ENCODE measurements at regions not wholly inside any gene's neighbourhood (a gene's known extent, or its start where the extent isn't known, plus 50 kb on each side); places are given as distances from the start of the nearest gene placed in this dataset.

DNA sequence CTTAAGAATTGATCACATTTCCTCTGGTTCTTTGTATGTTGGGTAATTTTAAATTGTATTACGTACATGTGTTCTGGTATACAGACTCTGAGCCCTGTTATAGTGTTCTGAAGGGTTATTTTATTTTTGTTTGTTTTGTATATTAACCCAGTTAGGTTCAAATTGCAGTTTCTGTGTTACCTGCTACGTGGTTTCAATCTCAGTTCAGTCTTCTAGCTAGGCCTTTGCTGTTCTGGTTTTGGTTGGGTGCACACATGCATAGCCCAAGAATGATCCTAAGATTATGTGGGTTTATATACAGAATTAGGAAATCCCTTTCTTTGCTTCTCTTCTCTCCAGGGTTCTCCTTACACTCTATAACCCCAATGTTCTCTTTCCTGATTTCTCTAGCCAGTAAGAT, 161.0 kb downstream of the PPP1R2C start:
- H3K27ac ChIP-seq: no peak overlapping the region
- ATAC-seq: no peak
- TF ChIP-seq POLR2A (IDR thresholded peaks at IDR 0.05) (no peak), EP300 (IDR thresholded peaks at IDR 0.05) (no peak), POLR2AphosphoS5 (IDR thresholded peaks at IDR 0.05) (no peak)
- TF ChIP-seq, protein P1, sequence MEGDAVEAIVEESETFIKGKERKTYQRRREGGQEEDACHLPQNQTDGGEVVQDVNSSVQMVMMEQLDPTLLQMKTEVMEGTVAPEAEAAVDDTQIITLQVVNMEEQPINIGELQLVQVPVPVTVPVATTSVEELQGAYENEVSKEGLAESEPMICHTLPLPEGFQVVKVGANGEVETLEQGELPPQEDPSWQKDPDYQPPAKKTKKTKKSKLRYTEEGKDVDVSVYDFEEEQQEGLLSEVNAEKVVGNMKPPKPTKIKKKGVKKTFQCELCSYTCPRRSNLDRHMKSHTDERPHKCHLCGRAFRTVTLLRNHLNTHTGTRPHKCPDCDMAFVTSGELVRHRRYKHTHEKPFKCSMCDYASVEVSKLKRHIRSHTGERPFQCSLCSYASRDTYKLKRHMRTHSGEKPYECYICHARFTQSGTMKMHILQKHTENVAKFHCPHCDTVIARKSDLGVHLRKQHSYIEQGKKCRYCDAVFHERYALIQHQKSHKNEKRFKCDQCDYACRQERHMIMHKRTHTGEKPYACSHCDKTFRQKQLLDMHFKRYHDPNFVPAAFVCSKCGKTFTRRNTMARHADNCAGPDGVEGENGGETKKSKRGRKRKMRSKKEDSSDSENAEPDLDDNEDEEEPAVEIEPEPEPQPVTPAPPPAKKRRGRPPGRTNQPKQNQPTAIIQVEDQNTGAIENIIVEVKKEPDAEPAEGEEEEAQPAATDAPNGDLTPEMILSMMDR (IDR thresholded peaks at IDR 0.05): no peak
- H3K27me3 ChIP-seq: no peaks in the 10 kb centered on the region
- no peaks in the 10 kb centered on the region for H3K9me3 ChIP-seq
- H3K4me1 ChIP-seq: no peaks in the 10 kb centered on the region
- WGBS, 2 donors (ENCODE audit: low coverage in 1 of 2): 61 to 100% methylated on average over 1 to 2 of the region's 2 CpGs
- no peaks in the 10 kb centered on the region for H3K36me3 ChIP-seq
- no peak overlapping the region for H3K4me3 ChIP-seq

DNA sequence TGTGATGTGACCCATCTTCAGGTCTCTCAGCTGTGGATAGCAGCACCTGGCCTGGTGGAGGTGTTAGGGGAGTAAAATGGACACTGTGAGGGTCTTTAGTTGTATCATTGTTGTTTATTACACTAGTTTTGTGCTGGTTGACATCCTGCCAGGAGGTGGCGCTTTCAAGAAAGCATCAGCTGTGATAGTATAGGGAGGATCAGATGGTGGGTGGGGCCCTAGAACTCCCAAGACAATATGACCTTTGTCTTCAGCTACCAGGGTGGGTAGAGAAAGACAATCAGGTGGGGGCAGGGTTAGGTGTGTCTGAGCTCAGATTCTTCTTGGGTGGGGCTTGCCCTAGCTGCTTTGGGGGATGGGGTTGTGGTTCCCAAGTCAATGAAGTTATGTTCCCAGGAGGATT, 162.8 kb downstream of the PPP1R2C start:
- TF ChIP-seq EP300 (IDR thresholded peaks at IDR 0.05) (no peak), POLR2AphosphoS5 (IDR thresholded peaks at IDR 0.05) (no peak), POLR2A (IDR thresholded peaks at IDR 0.05) (no peak)
- TF ChIP-seq, protein P1 (IDR thresholded peaks at IDR 0.05): no peak
- Histone ChIP-seq H3K36me3 (no peaks in the 10 kb centered on the region), H3K27me3 (no peaks in the 10 kb centered on the region), H3K4me3 (no peak overlapping the region), H3K27ac (no peak overlapping the region), H3K9me3 (no peaks in the 10 kb centered on the region), H3K4me1 (no peaks in the 10 kb centered on the region)
- WGBS, 2 donors (ENCODE audit: low coverage in 1 of 2): no CpG with 5 or more reads among the region's 1 CpG
- no peak for ATAC-seq

DNA sequence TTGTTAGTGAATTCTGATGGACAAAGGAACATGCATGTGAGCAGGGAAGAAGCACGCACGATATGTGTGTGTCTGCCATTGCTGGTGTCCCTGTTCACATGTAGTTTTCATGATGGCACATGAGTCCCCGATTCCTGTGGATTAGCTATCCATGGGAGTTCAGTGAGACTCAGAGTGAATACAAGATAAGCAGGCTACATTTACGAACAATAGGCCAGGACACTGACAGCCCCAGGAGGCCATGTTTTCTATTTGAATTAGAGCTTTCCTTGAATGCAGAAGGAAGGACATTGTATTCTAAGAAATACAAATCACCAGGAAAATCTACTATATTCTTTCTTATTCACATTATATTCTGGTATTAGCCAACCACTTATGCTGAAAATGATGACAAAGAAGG, 171.4 kb downstream of the PPP1R2C start:
- TF ChIP-seq POLR2AphosphoS5 (IDR thresholded peaks at IDR 0.05): no peak
- TF ChIP-seq EP300 (IDR thresholded peaks at IDR 0.05): no peak
- TF ChIP-seq, protein P1 (IDR thresholded peaks at IDR 0.05): no peak
- no peak for TF ChIP-seq POLR2A (IDR thresholded peaks at IDR 0.05)
- ATAC-seq: no peak
- H3K36me3 ChIP-seq: no peaks in the 10 kb centered on the region
- H3K9me3 ChIP-seq: no peaks in the 10 kb centered on the region
- H3K27me3 ChIP-seq: no peaks in the 10 kb centered on the region
- H3K4me3 ChIP-seq: no peak overlapping the region
- H3K27ac ChIP-seq: no peak overlapping the region
- H3K4me1 ChIP-seq: no peaks in the 10 kb centered on the region
- WGBS, 2 donors (ENCODE audit: low coverage in 1 of 2): 87 to 96% methylated on average over 3 to 4 of the region's 4 CpGs

DNA sequence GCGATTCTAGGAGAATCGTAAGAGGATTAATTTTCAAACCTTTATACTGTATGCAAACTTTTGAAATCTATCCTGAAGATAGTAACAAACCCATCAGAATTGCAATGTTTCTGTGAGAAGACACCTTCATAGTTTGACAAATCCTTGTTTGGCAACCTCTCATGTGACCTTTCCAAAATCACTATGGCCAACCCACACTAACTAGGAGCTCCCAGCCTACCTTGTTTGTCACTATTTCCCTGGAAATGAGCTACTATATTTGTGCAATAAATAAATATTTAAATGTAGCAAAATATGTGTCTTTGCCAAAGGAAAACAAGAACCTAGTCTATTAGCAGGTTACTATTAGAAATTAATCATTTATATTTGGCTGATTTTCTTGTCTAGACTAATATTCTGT, 173.7 kb downstream of the PPP1R2C start:
- no peak for ATAC-seq
- Histone ChIP-seq H3K27me3 (no peaks in the 10 kb centered on the region), H3K36me3 (no peaks in the 10 kb centered on the region), H3K4me3 (no peak overlapping the region), H3K4me1 (no peaks in the 10 kb centered on the region), H3K27ac (no peak overlapping the region), H3K9me3 (no peaks in the 10 kb centered on the region)
- TF ChIP-seq, protein P1 (IDR thresholded peaks at IDR 0.05): no peak
- TF ChIP-seq EP300 (IDR thresholded peaks at IDR 0.05) (no peak), POLR2A (IDR thresholded peaks at IDR 0.05) (no peak), POLR2AphosphoS5 (IDR thresholded peaks at IDR 0.05) (no peak)
- 100% methylated on average over 2 of the region's 2 CpGs; no CpG with 5 or more reads in 1 of the 2 donors for WGBS, 2 donors (ENCODE audit: low coverage in 1 of 2)

DNA sequence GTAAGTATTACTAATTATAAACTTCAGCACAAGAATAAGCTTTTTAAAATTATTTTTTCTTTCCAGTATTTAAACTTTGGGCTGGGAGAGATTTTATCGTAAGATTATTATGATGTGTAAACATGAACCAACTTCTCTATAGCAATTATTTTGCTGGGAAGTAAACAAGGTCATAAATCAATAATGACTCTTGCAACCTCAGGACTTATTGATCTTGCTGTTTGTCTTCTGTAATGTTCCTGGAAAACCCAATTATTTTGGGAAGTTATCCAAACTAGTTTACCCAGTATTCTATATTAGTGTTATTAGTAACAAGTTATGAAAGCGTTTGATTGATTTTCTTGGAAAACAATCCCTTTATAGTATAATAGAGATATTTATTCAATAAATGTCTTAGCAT, 174.9 kb downstream of the PPP1R2C start:
- no peaks in the 10 kb centered on the region for H3K4me1 ChIP-seq
- no peaks in the 10 kb centered on the region for H3K27me3 ChIP-seq
- H3K27ac ChIP-seq: no peak overlapping the region
- TF ChIP-seq POLR2A (IDR thresholded peaks at IDR 0.05) (no peak), EP300 (IDR thresholded peaks at IDR 0.05) (no peak), POLR2AphosphoS5 (IDR thresholded peaks at IDR 0.05) (no peak)
- TF ChIP-seq, protein P1 (IDR thresholded peaks at IDR 0.05): no peak
- 76 to 86% methylated on average over 2 of the region's 2 CpGs for WGBS, 2 donors (ENCODE audit: low coverage in 1 of 2)
- no peaks in the 10 kb centered on the region for H3K36me3 ChIP-seq
- H3K9me3 ChIP-seq: no peaks in the 10 kb centered on the region
- ATAC-seq: no peak
- no peak overlapping the region for H3K4me3 ChIP-seq

All from gastroesophageal sphincter (tissue), 4 donors.